NOMO-1 treated with dmso at 0.1 percent for 144 hours (cell line): ENCODE measurements at regions not wholly inside any gene's neighbourhood (a gene's known extent, or its start where the extent isn't known, plus 50 kb on each side); places are given as distances from the start of the nearest gene placed in this dataset.
A peak's percentile ranks its signal among the peaks of the same experiment; 100 is the strongest.
"Not testable (repeated sequence)": the region's sequence is repeated elsewhere in the genome, so short reads cannot be mapped to it uniquely, and the experiment has no call there.

Experiments used
- DNase-seq: peaks from one replicate; lab custom pipeline; 2025; ENCODE audit not compliant: unreplicated experiment; lab: John Stamatoyannopoulos, UW

GRCh38 chr10:63836666-63837442, 315.7 kb downstream of the REEP3 start:
- DNase-seq = no peak

- DNase-seq = no peak
Measured at GRCh38 chr10:63841761-63842160, 320.6 kb downstream of the REEP3 start.

GRCh38 chr10:63843107-63843506, 321.9 kb downstream of the REEP3 start:
- no peak for DNase-seq

GRCh38 chr10:63848871-63849270, 327.7 kb downstream of the REEP3 start:
- not testable (repeated sequence) for DNase-seq

- no peak for DNase-seq
Measured at GRCh38 chr10:63862860-63863259, 341.7 kb downstream of the REEP3 start.

- DNase-seq = no peak
Measured at GRCh38 chr10:63865210-63865609, 344.0 kb downstream of the REEP3 start.

- peak; percentile 5 for DNase-seq
Measured at GRCh38 chr10:63866075-63866746, 345.0 kb downstream of the REEP3 start.

GRCh38 chr10:63866747-63867140, 345.5 kb downstream of the REEP3 start:
- DNase-seq = no peak

GRCh38 chr10:63878428-63878827, 357.2 kb downstream of the REEP3 start:
- DNase-seq = no peak

- no peak for DNase-seq
Measured at GRCh38 chr10:63883861-63884260, 362.7 kb downstream of the REEP3 start.

GRCh38 chr10:63884426-63884825, 363.2 kb downstream of the REEP3 start:
- no peak for DNase-seq

- no peak for DNase-seq
Measured at GRCh38 chr10:63885156-63885555, 364.0 kb downstream of the REEP3 start.

GRCh38 chr10:63886281-63887022, 365.3 kb downstream of the REEP3 start:
- no peak for DNase-seq

GRCh38 chr10:63887023-63887589, 365.9 kb downstream of the REEP3 start:
- DNase-seq = no peak

- DNase-seq = no peak
Measured at GRCh38 chr10:63887600-63888370, 366.6 kb downstream of the REEP3 start.

GRCh38 chr10:63889803-63890202, 368.6 kb downstream of the REEP3 start:
- no peak for DNase-seq

- no peak for DNase-seq
Measured at GRCh38 chr10:63896992-63897391, 375.8 kb downstream of the REEP3 start.

- no peak for DNase-seq
Measured at GRCh38 chr10:63899673-63900300, 378.6 kb downstream of the REEP3 start.

- no peak for DNase-seq
Measured at GRCh38 chr10:63901228-63901627, 380.0 kb downstream of the REEP3 start.

- no peak for DNase-seq
Measured at GRCh38 chr10:63901881-63902280, 380.7 kb downstream of the REEP3 start.
